HepG2 (cell line): ENCODE measurements at regions not wholly inside any gene's neighbourhood (a gene's known extent, or its start where the extent isn't known, plus 50 kb on each side); places are given as distances from the start of the nearest gene placed in this dataset.
A peak's percentile ranks its signal among the peaks of the same experiment; 100 is the strongest.

Experiments
- ATAC-seq: fragments of 200-7000 bp; cut with Tn5 transposase; 3 replicates; pipeline ENCODE4 v1.9.1; 2020; ENCODE audit warnings: mild to moderate bottlenecking, moderate library complexity
- BruUV-seq: library from RNA; stranded (reverse); fragments of 400-500 nt; replicated peaks from 2 replicates; lab custom pipeline; 2021; lab: Mats Ljungman, UMichigan
- CTCF ChIA-PET: fragments of 300-600 bp; formaldehyde crosslinking; extraction: SDS; loops from one replicate; lab custom pipeline; 2021; ENCODE audit warnings: low total read pairs, inconsistent platforms, low intra/inter-chr PET ratio; lab: Yijun Ruan, JAX
- POLR2A ChIA-PET: fragments of 350-600 bp; sonication (Branson Sonifier 250); formaldehyde crosslinking; loops from one replicate; lab custom pipeline; 2020; ENCODE audit warnings: antibody characterized with exemption, inconsistent platforms; lab: Yijun Ruan, JAX
- DNase-seq: peaks from one replicate; pipeline ENCODE4 v3.0.0-alpha.2; 2015; ENCODE audit warnings: low spot score
- FAIRE-seq: peaks from 3 replicates; lab custom pipeline; 2011; peaks lifted over from hg19 to GRCh38; lab: Jason Lieb, UNC
- H2AFZ ChIP-seq: one replicate; pipeline ENCODE4 v1.6.1; 2011; ENCODE audit warnings: low read length, inconsistent platforms
- H3K27ac ChIP-seq: fragments of 300-600 bp; 3 replicates; pipeline ENCODE4 v1.8.0; 2011; ENCODE audit warnings: mixed run types, mild to moderate bottlenecking, mixed read lengths, low read length, inconsistent platforms; ENCODE audit not compliant: insufficient read depth; ENCODE audit errors: extremely low read length
- H3K27me3 ChIP-seq, 2 experiments: fragments of 200-600 bp in 1 of 2; 2 replicates in 1 of 2; 3 replicates in 1 of 2; pipeline versions ENCODE4 v1.6.0 to v1.8.0; 2011; ENCODE audit warnings: low read length in 2 of 2, mild to moderate bottlenecking in 2 of 2, moderate library complexity in 2 of 2, inconsistent platforms in 1 of 2; ENCODE audit not compliant: insufficient read depth in 2 of 2, control insufficient read depth in 1 of 2
- H3K36me3 ChIP-seq, 2 experiments: fragments of 200-600 bp in 1 of 2; replicated peaks in 1 of 2; 2 replicates in 1 of 2; 3 replicates in 1 of 2; pipeline versions ENCODE4 v1.5.1 to v1.8.0; 2011; ENCODE audit warnings: low read length in 2 of 2, inconsistent platforms in 1 of 2; ENCODE audit not compliant: insufficient read depth in 2 of 2, control insufficient read depth in 1 of 2
- H3K4me1 ChIP-seq: 2 replicates; pipeline ENCODE4 v1.5.1; 2012; ENCODE audit warnings: low read length, inconsistent platforms; ENCODE audit not compliant: insufficient read depth
- H3K4me2 ChIP-seq: 2 replicates; pipeline ENCODE4 v1.6.0; 2011; ENCODE audit warnings: low read depth, low read length, inconsistent platforms
- H3K4me3 ChIP-seq, 3 experiments: fragments of 200-600 bp in 1 of 3; sonication (generic), shearing (Covaris generic) in 1 of 3; replicated peaks in 1 of 3; 2 replicates each; pipeline ENCODE4 v1.5.1; 2011 to 2016; ENCODE audit warnings: low read length in 3 of 3, inconsistent platforms in 2 of 3, low read depth in 2 of 3, mild to moderate bottlenecking in 2 of 3, control low read depth in 1 of 3, mixed read lengths in 1 of 3; ENCODE audit not compliant: insufficient read depth in 1 of 3
- H3K79me2 ChIP-seq: one replicate; pipeline ENCODE4 v1.6.1; 2011; ENCODE audit warnings: low read length, inconsistent platforms; ENCODE audit not compliant: insufficient read depth
- H3K9ac ChIP-seq: 2 replicates; pipeline ENCODE4 v1.6.0; 2011; ENCODE audit warnings: mild to moderate bottlenecking, low read depth, low read length, inconsistent platforms; ENCODE audit not compliant: insufficient read depth
- H3K9me3 ChIP-seq: 2 replicates; pipeline ENCODE4 v1.5.1; 2012; ENCODE audit warnings: mild to moderate bottlenecking, low read length
- H4K20me1 ChIP-seq: 2 replicates; pipeline ENCODE4 v1.6.0; 2011; ENCODE audit warnings: inconsistent platforms, mild to moderate bottlenecking, low read length, moderate library complexity; ENCODE audit not compliant: insufficient read depth
- ATF7 ChIP-seq, 2 experiments: fragments of 450-650 bp in 1 of 2; sonication (generic) in 1 of 2; formaldehyde crosslinking in 1 of 2; IDR thresholded peaks; 2 replicates each; pipeline versions ENCODE4 v1.4.0 to v1.6.1; 2016 to 2020; ENCODE audit warnings: antibody characterized with exemption in 1 of 2, mild to moderate bottlenecking in 1 of 2, missing genetic modification reagents in 1 of 2
- SP5 ChIP-seq: IDR thresholded peaks from 2 replicates; pipeline ENCODE4 v1.6.1; 2016; ENCODE audit warnings: low read depth, borderline replicate concordance
- SYNCRIP ChIP-seq: fragments of 200-400 bp; formaldehyde crosslinking; IDR thresholded peaks from 2 replicates; pipeline ENCODE4 v1.6.1; 2018; ENCODE audit warnings: mild to moderate bottlenecking, low read depth, low read length; ENCODE audit not compliant: insufficient read depth
- ZNF761 ChIP-seq: sonication (generic); formaldehyde crosslinking; conservative IDR thresholded peaks from 2 replicates; pipeline ENCODE4 v1.4.0; 2020; ENCODE audit warnings: mild to moderate bottlenecking, missing genetic modification reagents
- WGBS: methylation state at CpG from one replicate; pipeline ENCODE4 v1.1.6; 2017; ENCODE audit warnings: low lambda C conversion rate; 5-methylcytosine and 5-hydroxymethylcytosine counted together
- in situ Hi-C: cut with HindIII; loops from 2 replicates; pipeline ENCODE4 v1.10.0; 2017; ENCODE audit warnings: low pct_unique_long_range_greater_than_20kb; ENCODE audit not compliant: extremely low pct_ligation_motif_present
- intact Hi-C: fragments of 100-400 bp; cut with micrococcal nuclease; formaldehyde crosslinking; loops from one replicate; pipeline ENCODE4 v1.10.0; 2022; ENCODE audit not compliant: unreplicated experiment

- Histone ChIP-seq H3K9me3 (peaks cover 4% of the 10 kb centered on the region; the same call in 1 of the 2 replicates), H3K27me3 (no peaks in the 10 kb centered on the region), H3K9ac (no peak overlapping the region), H3K27ac (no peak overlapping the region), H3K79me2 (no peaks in the 10 kb centered on the region), H2AFZ (no peak overlapping the region)
- BruUV-seq = no TSS peak
- POLR2A ChIA-PET = no interaction called here
- DNase-seq = no peak
- TF ChIP-seq SYNCRIP (no peak), SP5 (no peak)
- TF ChIP-seq, all 625 proteins: peak for 0
- Histone ChIP-seq H3K36me3 (no peaks in the 10 kb centered on the region), H3K4me3 (no peak overlapping the region), H3K4me1 (no peaks in the 10 kb centered on the region), H3K4me2 (no peak overlapping the region), H4K20me1 (no peaks in the 10 kb centered on the region)
- intact Hi-C loops = no loop called here
- CTCF ChIA-PET = no interaction called here
- WGBS = 0% methylated on average over 1 of the region's 1 CpG
- ATAC-seq (no peak), FAIRE-seq (no peak)
- in situ Hi-C loops = no loop called here
Observed at GRCh38 chr3:148008591-148008990, 599.4 kb downstream of the ZIC1 start.

DNA sequence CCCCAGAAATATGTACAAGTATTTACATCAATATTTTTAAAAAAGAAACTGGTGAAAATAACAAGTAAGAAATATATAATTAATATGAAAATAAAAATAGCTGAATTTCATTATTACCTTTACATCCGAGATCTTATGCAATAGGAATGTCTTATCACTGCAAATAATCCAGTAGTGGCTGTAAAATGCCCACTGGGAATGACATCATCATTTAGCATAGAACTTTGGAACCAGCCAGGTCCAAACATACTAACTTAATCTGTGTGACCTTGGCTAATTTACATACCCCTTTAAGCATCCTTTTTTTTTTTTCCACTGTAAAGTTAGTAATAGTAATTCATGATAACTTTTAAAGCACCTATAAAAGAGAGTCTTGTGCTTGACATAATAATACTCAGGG is 611.7 kb downstream of the ZIC1 start:
- no peaks in the 10 kb centered on the region for H3K4me1 ChIP-seq
- ATAC-seq (no peak), DNase-seq (no peak), FAIRE-seq (no peak)
- intact Hi-C loops (no loop called here), in situ Hi-C loops (no loop called here)
- peaks cover 12% of the 10 kb centered on the region; the same call in 1 of the 2 replicates for H3K9me3 ChIP-seq
- H3K4me3 ChIP-seq = no peak overlapping the region
- CTCF ChIA-PET = no interaction called here
- H3K79me2 ChIP-seq = no peaks in the 10 kb centered on the region
- peak; percentile 88 for TF ChIP-seq ATF7 (IDR thresholded peaks at IDR 0.05)
- TF ChIP-seq ATF7 (CRISPR knock-in tag; IDR thresholded peaks at IDR 0.05) = no peak
- TF ChIP-seq ZNF761 = no peak
- WGBS = 0% methylated on average over 1 of the region's 1 CpG
- no peak overlapping the region for H3K4me2 ChIP-seq
- H3K36me3 ChIP-seq = no peaks in the 10 kb centered on the region
- POLR2A ChIA-PET = no interaction called here
- no TSS peak for BruUV-seq
- no peak overlapping the region for H2AFZ ChIP-seq
- no peaks in the 10 kb centered on the region for H3K27me3 ChIP-seq
- no peak overlapping the region for H3K27ac ChIP-seq
- H4K20me1 ChIP-seq = no peaks in the 10 kb centered on the region
- H3K9ac ChIP-seq = no peak overlapping the region
